H9 (cell line): ENCODE measurements at regions not wholly inside any gene's neighbourhood (a gene's known extent, or its start where the extent isn't known, plus 50 kb on each side); places are given as distances from the start of the nearest gene placed in this dataset.

ENCODE experiments used
- DNase-seq: peaks from one replicate; pipeline ENCODE4 v3.0.0-alpha.2; 2017
- H2AFZ ChIP-seq: one replicate; pipeline ENCODE4 v1.6.1; 2013; ENCODE audit warnings: mild to moderate bottlenecking, low read length, control low read depth, moderate library complexity
- H2AK5ac ChIP-seq: 2 replicates; pipeline ENCODE4 v1.6.1; 2013; ENCODE audit warnings: low read length, control low read depth, mixed read lengths; ENCODE audit not compliant: insufficient read length
- H2BK120ac ChIP-seq: one replicate; pipeline ENCODE4 v1.6.1; 2013; ENCODE audit warnings: low read depth, mild to moderate bottlenecking, low read length, control low read depth, inconsistent platforms; ENCODE audit not compliant: poor library complexity, severe bottlenecking
- H2BK12ac ChIP-seq: 2 replicates; pipeline ENCODE4 v1.6.1; 2013; ENCODE audit warnings: low read length, control low read depth, mixed read lengths, low read depth; ENCODE audit not compliant: insufficient read length
- H2BK15ac ChIP-seq: 2 replicates; pipeline ENCODE4 v1.6.1; 2013; ENCODE audit warnings: low read depth, low read length, control low read depth
- H2BK20ac ChIP-seq: one replicate; pipeline ENCODE4 v1.6.1; 2013; ENCODE audit warnings: low read depth, mild to moderate bottlenecking, low read length, control low read depth, inconsistent platforms; ENCODE audit not compliant: poor library complexity, severe bottlenecking
- H2BK5ac ChIP-seq: 2 replicates; pipeline ENCODE4 v1.6.1; 2013; ENCODE audit warnings: low read length, control low read depth, mixed read lengths; ENCODE audit not compliant: insufficient read length
- H3K14ac ChIP-seq: 2 replicates; pipeline ENCODE4 v1.6.1; 2013; ENCODE audit warnings: low read length, control low read depth; ENCODE audit not compliant: insufficient read depth
- H3K18ac ChIP-seq: 2 replicates; pipeline ENCODE4 v1.6.1; 2013; ENCODE audit warnings: low read depth, mild to moderate bottlenecking, mixed read lengths, low read length, control low read depth; ENCODE audit not compliant: insufficient read length
- H3K23ac ChIP-seq: 2 replicates; pipeline ENCODE4 v1.6.1; 2013; ENCODE audit warnings: low read length, control low read depth, mixed read lengths, low read depth; ENCODE audit not compliant: insufficient read length
- H3K23me2 ChIP-seq: 2 replicates; pipeline ENCODE4 v1.6.1; 2013; ENCODE audit warnings: low read depth, mild to moderate bottlenecking, mixed read lengths, low read length, control low read depth; ENCODE audit not compliant: insufficient read length, poor library complexity, severe bottlenecking
- H3K27ac ChIP-seq: 2 replicates; pipeline ENCODE4 v1.5.1; 2013; ENCODE audit warnings: low read length, control low read depth, mixed read lengths, low read depth; ENCODE audit not compliant: insufficient read length
- H3K27me3 ChIP-seq: 2 replicates; pipeline ENCODE4 v1.6.1; 2013; ENCODE audit warnings: low read length, control low read depth, inconsistent platforms; ENCODE audit not compliant: insufficient read depth
- H3K4ac ChIP-seq: 2 replicates; pipeline ENCODE4 v1.6.1; 2013; ENCODE audit warnings: low read depth, mild to moderate bottlenecking, control low read depth, inconsistent platforms, low read length, moderate library complexity
- H3K4me1 ChIP-seq: 2 replicates; pipeline ENCODE4 v1.6.1; 2013; ENCODE audit warnings: low read length, control low read depth, inconsistent platforms; ENCODE audit not compliant: insufficient read depth
- H3K4me2 ChIP-seq: 2 replicates; pipeline ENCODE4 v1.6.1; 2013; ENCODE audit warnings: low read length, control low read depth, mixed read lengths; ENCODE audit not compliant: insufficient read length, insufficient read depth
- H3K56ac ChIP-seq: 2 replicates; pipeline ENCODE4 v1.6.1; 2013; ENCODE audit warnings: low read depth, mild to moderate bottlenecking, mixed read lengths, low read length, control low read depth; ENCODE audit not compliant: insufficient read length
- H3K79me1 ChIP-seq: 2 replicates; pipeline ENCODE4 v1.6.1; 2013; ENCODE audit warnings: low read depth, mild to moderate bottlenecking, moderate library complexity, low read length, control low read depth, inconsistent platforms; ENCODE audit not compliant: insufficient read depth, poor library complexity, severe bottlenecking
- H3K79me2 ChIP-seq: 2 replicates; pipeline ENCODE4 v1.6.1; 2013; ENCODE audit warnings: low read length, control low read depth, inconsistent platforms; ENCODE audit not compliant: insufficient read depth
- H3K9ac ChIP-seq: 2 replicates; pipeline ENCODE4 v1.6.1; 2013; ENCODE audit warnings: low read length, control low read depth, mixed read lengths; ENCODE audit not compliant: insufficient read length; ENCODE audit errors: extremely low read depth
- H3K9me3 ChIP-seq: one replicate; pipeline ENCODE4 v1.6.1; 2013; ENCODE audit warnings: low read depth, low read length, inconsistent platforms; ENCODE audit not compliant: control insufficient read depth
- H3T11ph ChIP-seq: one replicate; pipeline ENCODE4 v1.6.1; 2013; ENCODE audit warnings: mild to moderate bottlenecking, low read length, control low read depth, inconsistent platforms
- H4K20me1 ChIP-seq: one replicate; pipeline ENCODE4 v1.6.1; 2013; ENCODE audit not compliant: control insufficient read depth, insufficient read length, insufficient read depth
- H4K5ac ChIP-seq: 2 replicates; pipeline ENCODE4 v1.6.1; 2013; ENCODE audit warnings: low read depth, mild to moderate bottlenecking, mixed read lengths, low read length, control low read depth; ENCODE audit not compliant: insufficient read length
- H4K8ac ChIP-seq: replicated peaks from 2 replicates; pipeline ENCODE4 v1.6.1; 2013; ENCODE audit warnings: low read length, control low read depth, mixed read lengths, low read depth; ENCODE audit not compliant: insufficient read length
- H4K91ac ChIP-seq: 2 replicates; pipeline ENCODE4 v1.6.1; 2013; ENCODE audit warnings: low read depth, mild to moderate bottlenecking, moderate library complexity, mixed read lengths, low read length, control low read depth; ENCODE audit not compliant: insufficient read length
- H3K27ac Mint-ChIP-seq, 3 experiments: 2 replicates in 2 of 3; 3 replicates in 1 of 3; pipeline ENCODE4 v1.8.0; 2020 to 2021; ENCODE audit warnings: mixed read lengths in 3 of 3, mild to moderate bottlenecking in 1 of 3, moderate library complexity in 1 of 3
- H3K27me3 Mint-ChIP-seq: 2 replicates; pipeline ENCODE4 v1.8.0; 2021; ENCODE audit warnings: low read depth, mild to moderate bottlenecking, moderate library complexity, mixed read lengths
- H3K36me3 Mint-ChIP-seq, 3 experiments: 2 replicates in 2 of 3; 3 replicates in 1 of 3; pipeline ENCODE4 v1.8.0; 2020 to 2021; ENCODE audit warnings: low read depth in 3 of 3, mixed read lengths in 3 of 3; ENCODE audit not compliant: insufficient read depth in 1 of 3
- H3K4me1 Mint-ChIP-seq, 2 experiments: 2 replicates each; pipeline ENCODE4 v1.8.0; 2020; ENCODE audit warnings: mixed read lengths in 2 of 2
- H3K4me3 Mint-ChIP-seq, 2 experiments: 2 replicates in 1 of 2; 3 replicates in 1 of 2; pipeline ENCODE4 v1.8.0; 2020 to 2021; ENCODE audit warnings: mild to moderate bottlenecking in 2 of 2, mixed read lengths in 2 of 2, moderate library complexity in 1 of 2
- H3K9me3 Mint-ChIP-seq, 2 experiments: 2 replicates in 1 of 2; 3 replicates in 1 of 2; pipeline ENCODE4 v1.8.0; 2020; ENCODE audit warnings: mild to moderate bottlenecking in 2 of 2, mixed read lengths in 2 of 2, moderate library complexity in 1 of 2
- CTCF ChIP-seq: fragments of 200-600 bp; sonication (generic); conservative IDR thresholded peaks from 3 replicates; pipeline ENCODE4 v1.8.0; 2021; ENCODE audit warnings: antibody characterized with exemption, mild to moderate bottlenecking
- WGBS: extraction: QIAGEN DNeasy Blood & Tissue Kit; methylation state at CpG from one replicate; pipeline ENCODE4 v1.1.7; 2013; ENCODE audit warnings: missing lambda C conversion rate, low lambda C conversion rate, mixed read lengths; ENCODE audit not compliant: insufficient read length; ENCODE audit errors: extremely low coverage; 5-methylcytosine and 5-hydroxymethylcytosine counted together

- no peak overlapping the region for H3K14ac ChIP-seq
- H3K56ac ChIP-seq = no peak overlapping the region
These were observed 55.0 kb upstream of the CXXC4 start for GRCh38 chr4:104549736-104550135.

More at GRCh38 chr4:104549736-104550135, 55.0 kb upstream of the CXXC4 start:
- Histone ChIP-seq H3K9ac (no peak overlapping the region), H4K5ac (no peak overlapping the region), H4K20me1 (no peaks in the 10 kb centered on the region), H2BK12ac (no peak overlapping the region), H2AFZ (no peak overlapping the region), H3K23ac (no peak overlapping the region), H2BK120ac (no peak overlapping the region), H3K23me2 (no peaks in the 10 kb centered on the region), H4K8ac (no peak overlapping the region), H3K4me1 (peaks cover 2% of the 10 kb centered on the region; the same call in 1 of the 2 replicates), H2AK5ac (no peak overlapping the region), H3K4me2 (no peak overlapping the region), H3K4ac (no peak overlapping the region), H3K79me2 (no peaks in the 10 kb centered on the region), H3T11ph (no peak overlapping the region), H2BK5ac (no peak overlapping the region), H4K91ac (no peak overlapping the region), H2BK20ac (no peak overlapping the region), H3K27me3 (no peaks in the 10 kb centered on the region), H3K27ac (no peak overlapping the region), H3K79me1 (no peaks in the 10 kb centered on the region), H2BK15ac (no peak overlapping the region), H3K9me3 (no peaks in the 10 kb centered on the region), H3K18ac (no peak overlapping the region)
- Mint-ChIP-seq H3K4me3 (no peak overlapping the region), H3K4me1 (peaks cover 0 to 16% of the 10 kb centered on the region in 2 experiments; a peak in 3 of 4 replicates), H3K36me3 (no peaks in the 10 kb centered on the region), H3K27me3 (no peaks in the 10 kb centered on the region), H3K27ac (no peak overlapping the region), H3K9me3 (no peaks in the 10 kb centered on the region)
- WGBS = no CpG with 5 or more reads among the region's 2 CpGs
- DNase-seq = no peak
- TF ChIP-seq CTCF = no peak
